Liver (tissue), 3 donors: ENCODE measurements at regions not wholly inside any gene's neighbourhood (a gene's known extent, or its start where the extent isn't known, plus 50 kb on each side); places are given as distances from the start of the nearest gene placed in this dataset.
"Not testable (repeated sequence)": the region's sequence is repeated elsewhere in the genome, so short reads cannot be mapped to it uniquely, and the experiment has no call there.

Source experiments
- EGR1 ChIP-seq, 2 donors: IDR thresholded peaks; 2 replicates each; pipeline ENCODE4 v1.6.1; 2016 to 2018; ENCODE audit warnings: antibody characterized with exemption in 2 of 2, low read depth in 2 of 2
- HNF4G ChIP-seq: IDR thresholded peaks from 2 replicates; pipeline ENCODE4 v1.6.1; 2016; ENCODE audit warnings: antibody characterized with exemption
- JUND ChIP-seq, 2 donors: IDR thresholded peaks; 2 replicates each; pipeline ENCODE4 v1.6.1; 2016; ENCODE audit warnings: antibody characterized with exemption in 2 of 2
- RAD21 ChIP-seq, 2 donors: IDR thresholded peaks; 2 replicates each; pipeline ENCODE4 v1.6.1; 2016; ENCODE audit warnings: antibody characterized with exemption in 2 of 2, mild to moderate bottlenecking in 2 of 2
- RXRA ChIP-seq, 2 donors: IDR thresholded peaks; 2 replicates each; pipeline ENCODE4 v1.6.1; 2017 to 2018; ENCODE audit warnings: antibody characterized with exemption in 2 of 2, mild to moderate bottlenecking in 1 of 2
- SP1 ChIP-seq: IDR thresholded peaks from 2 replicates; pipeline ENCODE4 v1.6.1; 2018; ENCODE audit warnings: antibody characterized with exemption, mild to moderate bottlenecking
- TAF1 ChIP-seq: conservative IDR thresholded peaks from 2 replicates; pipeline ENCODE4 v1.6.1; 2016; ENCODE audit warnings: antibody characterized with exemption, mild to moderate bottlenecking
- TF ChIP-seq, protein P1 (sequence below): fragments of 150-350 bp; IDR thresholded peaks from 2 replicates; pipeline ENCODE4 v1.5.1; 2017; ENCODE audit warnings: improper control_type of control experiment, low read depth, low read length; ENCODE audit not compliant: missing input control
- TF ChIP-seq, protein P2 (sequence below): IDR thresholded peaks from 2 replicates; pipeline ENCODE4 v1.6.1; 2016; ENCODE audit warnings: antibody characterized with exemption
- TF ChIP-seq, protein P3 (sequence below): IDR thresholded peaks from 2 replicates; pipeline ENCODE4 v1.6.1; 2016; ENCODE audit warnings: antibody characterized with exemption, mild to moderate bottlenecking
- donor health status: healthy.
- donor health status: healthy.

DNA sequence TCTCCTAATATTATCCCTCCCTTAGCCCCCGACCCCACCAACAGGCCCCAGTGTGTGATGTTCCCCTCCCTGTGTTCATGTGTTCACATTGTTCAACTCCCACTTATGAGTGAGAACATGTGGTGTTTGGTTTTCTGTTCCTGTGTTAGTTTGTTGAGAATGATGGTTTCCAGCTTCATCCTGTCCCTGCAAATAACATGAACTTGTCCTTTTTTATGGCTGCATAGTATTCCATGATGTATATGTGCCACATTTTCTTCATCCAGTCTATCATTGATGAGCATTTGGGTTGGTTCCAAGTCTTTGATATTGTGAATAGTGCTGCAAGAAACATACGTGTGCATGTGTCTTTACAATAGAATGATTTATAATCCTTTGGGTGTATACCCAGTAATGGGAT lies 241.3 kb upstream of the SGO1 start:
- TF ChIP-seq, protein P1, sequence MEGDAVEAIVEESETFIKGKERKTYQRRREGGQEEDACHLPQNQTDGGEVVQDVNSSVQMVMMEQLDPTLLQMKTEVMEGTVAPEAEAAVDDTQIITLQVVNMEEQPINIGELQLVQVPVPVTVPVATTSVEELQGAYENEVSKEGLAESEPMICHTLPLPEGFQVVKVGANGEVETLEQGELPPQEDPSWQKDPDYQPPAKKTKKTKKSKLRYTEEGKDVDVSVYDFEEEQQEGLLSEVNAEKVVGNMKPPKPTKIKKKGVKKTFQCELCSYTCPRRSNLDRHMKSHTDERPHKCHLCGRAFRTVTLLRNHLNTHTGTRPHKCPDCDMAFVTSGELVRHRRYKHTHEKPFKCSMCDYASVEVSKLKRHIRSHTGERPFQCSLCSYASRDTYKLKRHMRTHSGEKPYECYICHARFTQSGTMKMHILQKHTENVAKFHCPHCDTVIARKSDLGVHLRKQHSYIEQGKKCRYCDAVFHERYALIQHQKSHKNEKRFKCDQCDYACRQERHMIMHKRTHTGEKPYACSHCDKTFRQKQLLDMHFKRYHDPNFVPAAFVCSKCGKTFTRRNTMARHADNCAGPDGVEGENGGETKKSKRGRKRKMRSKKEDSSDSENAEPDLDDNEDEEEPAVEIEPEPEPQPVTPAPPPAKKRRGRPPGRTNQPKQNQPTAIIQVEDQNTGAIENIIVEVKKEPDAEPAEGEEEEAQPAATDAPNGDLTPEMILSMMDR = not testable (repeated sequence)
- not testable (repeated sequence) for TF ChIP-seq EGR1 (IDR thresholded peaks at IDR 0.05; ENCODE audit: low read depth in 2 of 2); RAD21 (IDR thresholded peaks at IDR 0.05); RXRA (IDR thresholded peaks at IDR 0.05); JUND (IDR thresholded peaks at IDR 0.05); HNF4G; TAF1; SP1
- TF ChIP-seq, protein P2, sequence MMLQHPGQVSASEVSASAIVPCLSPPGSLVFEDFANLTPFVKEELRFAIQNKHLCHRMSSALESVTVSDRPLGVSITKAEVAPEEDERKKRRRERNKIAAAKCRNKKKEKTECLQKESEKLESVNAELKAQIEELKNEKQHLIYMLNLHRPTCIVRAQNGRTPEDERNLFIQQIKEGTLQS = not testable (repeated sequence)
- TF ChIP-seq, protein P3, sequence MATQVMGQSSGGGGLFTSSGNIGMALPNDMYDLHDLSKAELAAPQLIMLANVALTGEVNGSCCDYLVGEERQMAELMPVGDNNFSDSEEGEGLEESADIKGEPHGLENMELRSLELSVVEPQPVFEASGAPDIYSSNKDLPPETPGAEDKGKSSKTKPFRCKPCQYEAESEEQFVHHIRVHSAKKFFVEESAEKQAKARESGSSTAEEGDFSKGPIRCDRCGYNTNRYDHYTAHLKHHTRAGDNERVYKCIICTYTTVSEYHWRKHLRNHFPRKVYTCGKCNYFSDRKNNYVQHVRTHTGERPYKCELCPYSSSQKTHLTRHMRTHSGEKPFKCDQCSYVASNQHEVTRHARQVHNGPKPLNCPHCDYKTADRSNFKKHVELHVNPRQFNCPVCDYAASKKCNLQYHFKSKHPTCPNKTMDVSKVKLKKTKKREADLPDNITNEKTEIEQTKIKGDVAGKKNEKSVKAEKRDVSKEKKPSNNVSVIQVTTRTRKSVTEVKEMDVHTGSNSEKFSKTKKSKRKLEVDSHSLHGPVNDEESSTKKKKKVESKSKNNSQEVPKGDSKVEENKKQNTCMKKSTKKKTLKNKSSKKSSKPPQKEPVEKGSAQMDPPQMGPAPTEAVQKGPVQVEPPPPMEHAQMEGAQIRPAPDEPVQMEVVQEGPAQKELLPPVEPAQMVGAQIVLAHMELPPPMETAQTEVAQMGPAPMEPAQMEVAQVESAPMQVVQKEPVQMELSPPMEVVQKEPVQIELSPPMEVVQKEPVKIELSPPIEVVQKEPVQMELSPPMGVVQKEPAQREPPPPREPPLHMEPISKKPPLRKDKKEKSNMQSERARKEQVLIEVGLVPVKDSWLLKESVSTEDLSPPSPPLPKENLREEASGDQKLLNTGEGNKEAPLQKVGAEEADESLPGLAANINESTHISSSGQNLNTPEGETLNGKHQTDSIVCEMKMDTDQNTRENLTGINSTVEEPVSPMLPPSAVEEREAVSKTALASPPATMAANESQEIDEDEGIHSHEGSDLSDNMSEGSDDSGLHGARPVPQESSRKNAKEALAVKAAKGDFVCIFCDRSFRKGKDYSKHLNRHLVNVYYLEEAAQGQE = not testable (repeated sequence)
